ENCODE measurements at regions not wholly inside any gene's neighbourhood (a gene's known extent, or its start where the extent isn't known, plus 50 kb on each side); places are given as distances from the start of the nearest gene placed in this dataset.

DNA sequence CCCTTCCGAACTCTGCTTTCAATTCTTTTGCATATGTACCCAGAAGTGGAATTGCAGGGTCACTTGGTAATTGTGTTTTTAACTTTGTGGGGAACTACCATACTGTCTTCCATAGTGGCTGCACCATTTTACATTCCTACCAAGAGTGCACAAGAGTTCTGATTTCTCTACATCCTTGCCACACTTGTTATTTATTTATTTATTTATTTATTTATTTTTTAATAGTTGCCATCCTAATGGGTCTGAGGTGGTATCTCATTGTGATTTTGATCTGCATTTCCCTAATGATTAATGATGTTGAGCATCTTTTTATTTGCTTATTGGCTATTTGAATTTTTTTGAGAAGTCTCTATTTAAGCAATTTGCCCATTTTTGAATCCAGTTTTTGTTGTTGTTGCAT, 422.4 kb downstream of the PTPRU start:
- DNase-seq: no peak

DNA sequence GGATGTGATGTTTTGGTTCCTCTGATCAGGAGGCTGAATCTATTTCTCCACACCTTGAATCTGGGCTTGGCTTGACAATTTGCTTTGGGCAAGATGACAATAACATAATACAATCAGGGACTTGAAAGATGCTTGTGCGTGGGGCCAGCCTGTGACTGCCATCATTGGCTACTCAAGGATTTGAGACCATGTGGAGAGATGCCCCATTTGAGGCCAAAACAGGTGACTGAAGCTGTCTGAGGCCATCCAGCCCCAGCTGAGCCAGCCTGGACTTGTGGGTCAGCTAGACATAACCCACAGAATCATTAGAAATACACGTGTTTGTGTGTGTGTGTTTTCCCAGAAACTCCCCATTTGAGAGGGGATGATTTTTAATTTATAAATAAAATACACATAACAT, 421.5 kb downstream of the PTPRU start:
- no peak for DNase-seq

DNA sequence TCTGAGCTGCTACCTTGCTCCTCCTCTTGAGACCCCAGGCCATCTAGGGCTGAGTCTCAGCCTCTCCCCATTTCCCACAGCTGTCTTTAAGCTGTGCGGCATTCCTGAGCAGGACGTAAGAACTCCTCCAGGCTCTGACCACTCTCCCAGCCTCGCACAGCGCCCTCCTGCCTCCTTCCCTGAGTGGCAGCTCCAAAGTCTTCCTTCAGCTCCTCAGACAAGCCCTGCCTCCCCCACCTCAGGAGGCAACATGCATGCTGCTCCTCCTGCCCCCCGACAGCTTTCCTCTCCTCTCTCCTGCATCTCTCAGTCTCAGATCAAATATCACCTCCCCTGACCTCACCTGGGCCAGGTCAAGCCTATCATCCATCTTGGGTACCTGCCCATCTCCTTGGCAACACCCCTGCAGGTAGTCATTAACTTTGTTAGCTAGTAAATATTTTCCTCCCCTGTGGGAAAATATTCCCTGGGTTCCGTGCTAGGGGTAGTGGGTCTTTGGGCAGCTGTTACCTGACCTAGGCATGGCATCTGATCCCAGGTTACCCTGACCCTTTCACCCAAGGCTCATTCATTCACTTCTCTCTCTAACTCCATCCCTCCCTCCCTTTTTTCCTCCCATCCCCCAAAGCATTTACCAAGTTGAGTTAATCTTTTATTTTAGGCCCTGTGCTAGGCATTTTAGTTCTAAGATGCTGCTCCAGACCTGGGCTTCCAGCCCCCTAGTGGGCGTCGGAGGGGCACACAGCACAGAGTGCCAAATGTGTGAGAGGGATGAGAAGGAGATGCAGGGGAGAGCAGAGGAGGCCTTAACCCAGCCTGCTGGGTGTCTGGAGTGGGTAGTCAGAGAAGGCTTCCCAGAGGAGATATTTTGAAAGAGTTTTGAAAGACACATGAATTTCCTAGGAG, 419.9 kb downstream of the PTPRU start:
- no peak for DNase-seq

DNA sequence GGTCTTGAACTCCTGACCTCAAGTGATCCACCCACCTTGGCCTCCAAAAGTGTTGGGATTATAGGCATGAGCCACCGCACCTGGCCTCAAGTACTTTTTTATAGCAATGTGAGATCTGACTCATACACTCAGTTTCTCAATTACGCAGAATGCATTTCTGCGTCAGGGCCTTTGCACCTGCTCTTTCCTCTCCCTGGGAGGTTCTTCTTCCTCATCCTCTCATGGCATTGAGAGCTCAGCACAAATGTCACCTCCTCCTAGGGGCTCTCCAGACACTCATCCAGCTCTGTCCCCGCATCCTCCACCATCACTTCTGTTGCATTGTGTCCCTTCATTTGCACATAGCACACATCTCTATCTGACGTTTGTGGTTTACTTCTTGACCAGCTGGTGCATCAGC, 418.8 kb downstream of the PTPRU start:
- DNase-seq: no peak

DNA sequence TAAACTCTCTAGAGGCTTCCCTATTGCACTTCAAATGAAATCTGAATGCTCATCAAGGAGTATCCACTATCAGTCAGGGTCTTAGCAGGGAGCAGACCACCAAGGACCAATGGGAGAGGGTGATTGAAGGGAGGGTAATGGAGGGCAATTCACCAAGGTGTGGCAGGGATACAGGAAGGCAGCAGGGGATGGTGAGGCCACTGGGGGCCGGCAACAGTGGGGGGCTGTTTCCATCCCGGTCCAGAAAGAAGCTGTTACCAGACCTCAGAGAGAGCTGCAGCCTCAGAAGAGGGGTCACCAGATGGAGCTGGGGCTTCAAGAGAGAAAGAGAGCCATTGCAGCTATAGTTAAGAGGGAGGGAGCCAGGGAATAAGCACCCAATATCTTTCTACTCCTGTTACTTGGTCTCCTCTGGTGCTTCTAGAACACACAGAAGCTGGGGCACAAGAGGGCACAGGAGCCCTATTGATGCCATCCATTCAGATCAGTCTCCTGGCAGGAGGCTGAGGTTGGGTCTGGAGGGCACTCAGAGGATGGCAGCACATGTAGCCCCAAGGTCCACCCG, 417.6 kb downstream of the PTPRU start:
- DNase-seq: no peak

DNA sequence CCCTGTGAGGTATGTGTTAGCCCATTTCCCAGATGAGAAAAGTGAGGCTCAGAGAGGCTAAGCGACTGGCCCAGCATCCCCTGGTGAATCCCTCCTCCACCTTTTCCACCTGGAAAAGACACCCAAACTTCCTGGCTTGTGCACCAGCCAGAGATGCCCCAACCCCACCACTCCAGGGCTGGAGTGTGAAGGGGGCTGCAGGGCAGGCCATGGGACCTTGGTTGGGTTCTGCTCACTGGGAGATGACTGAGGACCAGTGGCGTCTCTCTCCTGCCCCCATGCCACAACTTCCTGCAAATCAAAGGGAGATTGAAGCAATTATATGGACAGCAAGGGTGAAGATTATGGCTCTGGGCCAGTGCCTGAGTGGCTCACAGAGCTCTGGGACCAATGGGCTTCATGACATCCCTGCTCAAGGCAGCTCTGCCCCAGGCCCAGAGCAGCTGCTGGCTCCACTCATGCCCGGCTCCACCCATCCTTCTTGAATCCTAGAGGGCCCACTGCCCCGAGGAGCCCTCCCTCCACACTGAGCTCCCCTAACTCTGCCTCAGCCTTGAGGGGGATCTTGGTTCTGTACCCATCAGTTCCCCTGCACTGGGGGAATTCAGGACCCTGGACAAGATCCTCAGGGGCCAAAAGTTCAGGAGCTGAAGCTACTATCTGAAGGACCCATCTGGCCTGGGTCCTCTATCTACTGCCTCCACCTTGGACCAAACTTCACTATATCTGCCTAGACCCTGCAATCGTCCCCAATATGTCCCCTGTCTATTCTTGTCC, 416.9 kb downstream of the PTPRU start:
- no peak for DNase-seq

DNA sequence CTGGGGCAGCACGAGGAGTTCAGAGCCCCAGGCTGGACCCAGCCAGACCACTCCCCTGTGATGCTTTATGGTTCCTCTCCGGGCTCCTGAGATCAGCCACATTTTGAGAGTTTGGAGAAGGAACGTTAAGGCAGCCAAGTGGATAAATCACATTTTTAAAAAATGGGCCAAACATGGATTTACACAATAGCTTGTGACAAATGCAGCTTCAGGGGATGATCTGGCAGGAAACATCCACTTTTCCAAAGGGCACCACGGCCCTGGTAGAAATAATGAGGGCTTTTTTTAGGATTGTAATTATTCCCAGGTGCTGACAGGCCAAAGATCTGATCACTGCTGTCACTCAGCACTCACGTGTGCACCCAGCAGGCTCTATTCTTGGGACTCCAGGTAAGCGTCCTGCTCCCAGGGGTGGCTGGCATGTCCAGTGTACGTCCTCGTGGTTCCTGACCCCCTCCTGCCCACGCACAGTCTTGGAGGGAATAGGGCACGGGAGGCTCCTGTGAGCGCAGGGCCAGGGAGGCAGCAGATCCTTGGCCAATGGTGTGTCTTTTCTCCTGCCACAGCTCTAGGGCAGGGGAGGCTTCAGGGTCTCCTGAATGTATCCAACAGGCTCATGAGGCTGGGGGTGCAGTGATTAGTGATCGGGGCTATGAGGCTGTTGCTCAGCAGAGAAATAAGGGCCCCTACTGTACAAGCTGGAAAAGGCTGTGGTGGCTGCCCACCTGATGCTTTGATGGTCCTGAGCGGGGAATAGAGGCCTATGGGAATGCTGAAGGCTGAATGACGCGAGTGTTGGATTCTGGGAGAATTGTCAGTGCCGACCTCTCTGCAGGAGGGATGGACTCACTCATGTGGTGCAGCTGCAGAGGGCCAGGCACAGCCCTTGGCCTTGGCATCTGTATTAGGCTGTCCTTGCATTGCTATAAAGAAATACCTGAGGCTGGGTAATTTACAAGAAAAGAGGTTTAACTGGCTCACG, 415.7 kb downstream of the PTPRU start:
- no peak for DNase-seq

DNA sequence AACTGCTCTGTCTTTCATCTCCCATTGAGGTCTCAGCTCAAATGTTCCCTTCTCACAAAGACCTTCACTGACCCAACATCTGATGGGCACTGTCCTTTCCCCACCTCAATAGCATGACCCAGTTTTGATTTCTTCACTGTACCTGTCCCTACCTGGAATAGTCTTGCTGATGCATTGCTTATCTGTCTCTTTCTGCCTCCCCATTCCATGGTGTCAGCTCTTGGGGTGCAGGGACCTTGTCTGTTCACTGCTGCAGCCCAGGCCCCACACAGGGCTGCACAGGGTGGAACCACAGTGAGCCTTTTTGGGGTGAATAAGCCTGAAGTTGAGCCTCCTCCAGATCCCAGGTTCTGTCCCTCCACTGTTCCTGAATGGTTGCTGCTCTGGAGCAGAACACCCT, 414.9 kb downstream of the PTPRU start:
- DNase-seq: no peak

DNA sequence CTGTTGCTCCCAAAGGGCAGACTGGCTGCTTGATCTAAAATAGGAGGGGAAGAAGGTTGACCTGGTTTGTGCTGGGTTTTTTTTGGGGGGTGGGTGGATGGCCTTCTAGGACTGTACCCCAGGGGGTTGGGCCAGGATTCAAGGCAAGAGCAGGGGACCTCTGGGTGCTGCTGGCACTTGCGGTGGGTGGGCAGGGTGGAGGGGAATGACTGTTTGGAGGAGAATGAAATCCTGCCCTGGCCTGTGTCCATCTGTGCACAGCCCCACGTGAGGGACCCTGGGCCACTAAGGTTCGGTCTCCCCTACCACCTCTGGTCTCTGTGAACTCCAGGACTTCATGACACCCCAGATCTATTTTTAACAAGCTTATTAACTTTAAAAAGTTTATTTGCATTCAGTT, 414.2 kb downstream of the PTPRU start:
- no peak for DNase-seq

DNA sequence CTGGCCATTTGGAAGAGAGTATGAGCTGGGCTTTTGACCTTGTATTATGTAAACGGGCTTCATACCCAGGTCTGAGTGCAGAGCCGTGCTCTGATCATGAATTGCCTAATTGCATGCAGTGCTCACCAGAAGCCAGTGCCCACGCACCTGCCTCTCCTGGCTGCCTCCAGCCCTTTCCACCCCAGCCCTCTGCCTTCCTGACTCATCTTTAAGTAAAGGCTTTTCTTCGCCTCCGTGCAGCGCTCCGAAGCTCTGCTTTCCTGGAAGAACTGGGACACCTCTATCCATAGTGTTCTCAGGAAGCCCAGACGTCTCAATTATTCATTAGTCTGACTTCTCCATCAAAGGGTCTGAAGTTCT, 413.7 kb downstream of the PTPRU start:
- DNase-seq: no peak

DNA sequence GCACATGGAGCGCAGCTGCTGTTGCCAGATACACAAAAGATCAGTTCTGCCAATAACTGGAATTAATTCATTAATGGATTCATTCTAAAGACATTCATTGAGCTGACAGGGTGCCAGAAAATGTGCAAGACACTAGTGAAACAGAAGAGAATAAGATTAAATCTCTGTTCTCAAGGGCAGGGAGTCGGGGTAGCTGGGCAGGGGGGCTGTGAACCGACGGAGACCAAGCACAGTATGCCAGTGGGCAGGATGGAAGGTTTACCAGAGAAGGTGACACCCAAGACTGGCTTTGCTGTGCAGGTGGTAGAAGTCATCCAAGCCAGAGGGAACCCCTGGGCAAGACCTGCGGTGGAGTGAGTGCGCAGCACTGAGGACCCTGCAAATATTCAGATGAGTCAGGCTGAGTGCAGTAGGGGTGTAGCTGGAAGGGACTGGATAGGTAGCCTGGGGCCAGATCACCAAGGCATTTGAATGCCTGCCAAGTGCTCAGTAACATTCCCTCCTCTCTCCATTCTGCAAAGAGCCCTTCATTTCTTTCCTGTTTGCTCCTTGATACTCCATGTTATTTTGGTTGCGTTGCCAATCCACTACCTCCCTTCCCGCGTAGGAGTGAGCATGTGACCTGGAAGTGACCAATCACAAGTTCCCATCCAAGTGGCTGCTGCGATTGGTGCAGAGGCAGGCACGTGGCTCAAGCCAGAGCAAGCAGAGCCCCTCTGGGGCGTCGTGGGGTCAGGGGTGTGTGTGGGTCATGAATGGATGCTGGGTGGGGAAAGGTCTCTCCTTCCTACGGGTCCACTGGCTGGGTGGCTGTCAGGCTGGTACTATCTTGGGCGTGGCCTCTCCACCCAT, 413.1 kb downstream of the PTPRU start:
- DNase-seq: no peak

DNA sequence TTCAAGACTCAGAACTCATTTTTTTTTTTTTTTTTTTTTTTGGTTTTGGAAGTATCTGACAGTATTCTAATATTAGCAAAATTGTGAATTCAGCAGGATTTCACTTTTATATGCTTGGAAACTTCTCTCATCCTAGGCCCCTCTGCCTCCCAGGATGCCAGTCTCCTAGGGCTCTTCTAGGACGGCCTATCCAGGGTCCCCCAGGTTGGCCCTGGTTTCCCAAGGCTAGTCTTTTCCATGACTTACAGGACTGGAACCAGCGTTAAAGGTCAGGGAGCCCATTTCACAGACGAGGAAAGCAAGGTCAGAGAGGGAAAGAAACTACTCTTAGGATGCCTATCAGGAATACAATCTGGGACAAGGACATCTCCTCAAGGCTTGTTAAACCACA, 412.5 kb downstream of the PTPRU start:
- no peak for DNase-seq

DNA sequence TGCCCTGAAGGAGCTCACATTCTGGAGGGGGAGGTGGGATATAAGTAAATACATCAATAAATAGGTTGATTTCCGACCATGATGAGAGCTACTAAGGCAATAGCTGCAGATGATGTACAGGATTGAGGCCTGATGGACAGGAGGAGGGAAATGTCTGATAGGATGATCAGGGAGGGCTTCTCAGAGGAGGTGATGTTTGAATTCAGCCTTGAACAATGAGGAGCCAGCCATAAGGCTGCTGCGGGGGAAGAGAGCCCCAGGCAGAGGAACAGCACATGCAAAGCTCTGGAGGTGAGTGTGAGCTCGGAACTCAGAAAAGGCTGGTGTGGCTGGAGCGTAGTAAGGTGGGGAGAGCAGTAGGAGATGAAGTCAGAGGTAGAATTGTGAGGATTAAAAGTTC, 411.7 kb downstream of the PTPRU start:
- no peak for DNase-seq

DNA sequence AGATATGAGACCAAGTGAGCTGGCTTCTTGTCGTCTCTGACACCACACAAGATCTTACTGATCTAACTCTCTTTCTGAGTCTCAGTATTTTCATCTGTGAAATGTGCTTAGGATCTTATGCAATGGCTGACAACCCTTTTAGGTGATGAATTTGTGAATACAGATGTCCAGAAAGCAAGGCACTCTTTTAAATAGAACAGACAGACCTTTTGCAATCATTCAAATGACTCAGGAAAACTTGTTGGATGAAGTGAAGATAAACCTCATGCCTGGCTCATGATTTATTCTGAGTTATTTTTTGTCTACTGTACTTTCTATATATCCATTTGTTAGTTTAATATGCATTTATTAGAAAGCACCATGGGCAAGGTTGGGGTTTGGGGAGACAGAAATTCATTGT, 411.3 kb downstream of the PTPRU start:
- DNase-seq: no peak

DNA sequence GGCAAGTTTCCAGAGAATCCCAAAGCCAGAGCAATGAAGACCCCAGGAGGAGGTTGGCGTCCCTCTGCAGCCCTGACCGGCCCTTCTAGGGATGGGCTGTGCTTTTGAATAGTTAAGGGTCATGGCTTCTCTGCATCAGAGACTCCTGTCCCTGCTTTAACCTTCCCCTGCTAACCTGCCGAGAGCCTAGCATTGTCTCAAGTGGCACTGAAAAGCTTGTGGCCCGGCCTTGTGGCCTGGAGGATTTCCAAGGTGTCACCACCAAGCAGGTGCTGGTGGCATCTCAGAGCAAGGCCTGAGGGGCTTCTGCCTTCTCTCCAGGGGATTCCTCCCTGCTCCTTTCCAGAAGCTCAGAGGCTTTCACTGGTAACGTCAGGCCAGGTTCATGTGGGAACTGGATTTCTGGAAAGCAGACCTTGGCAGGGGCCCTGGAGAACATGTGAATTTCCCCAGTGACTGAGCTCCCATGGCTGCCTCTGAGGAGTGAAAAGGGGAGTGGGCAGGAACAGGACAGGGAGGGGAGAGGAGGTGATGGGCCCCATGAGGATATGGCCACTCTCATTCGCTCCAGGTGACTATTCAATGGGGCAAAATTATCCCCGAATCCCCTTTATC, 409.9 kb downstream of the PTPRU start:
- DNase-seq: no peak

DNA sequence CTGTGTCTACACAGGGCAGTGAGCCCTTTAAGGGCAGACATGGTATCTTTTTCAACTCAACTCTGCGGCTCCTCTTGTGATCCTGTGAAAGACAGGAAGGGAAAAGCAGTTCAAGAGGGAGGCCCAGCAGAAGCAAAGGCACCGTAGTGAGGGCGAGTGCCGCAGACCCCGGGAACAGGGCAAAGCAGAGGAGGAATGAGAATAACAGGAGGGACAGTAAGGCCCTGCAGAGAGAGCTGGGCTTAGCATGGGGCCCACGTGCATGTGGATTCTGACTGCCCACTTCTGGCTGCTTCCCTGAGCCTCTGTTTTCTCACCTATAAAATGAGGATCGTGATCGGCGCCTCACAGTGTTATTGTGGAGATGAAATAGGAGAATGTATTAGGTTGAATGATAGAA, 409.3 kb downstream of the PTPRU start:
- no peak for DNase-seq

DNA sequence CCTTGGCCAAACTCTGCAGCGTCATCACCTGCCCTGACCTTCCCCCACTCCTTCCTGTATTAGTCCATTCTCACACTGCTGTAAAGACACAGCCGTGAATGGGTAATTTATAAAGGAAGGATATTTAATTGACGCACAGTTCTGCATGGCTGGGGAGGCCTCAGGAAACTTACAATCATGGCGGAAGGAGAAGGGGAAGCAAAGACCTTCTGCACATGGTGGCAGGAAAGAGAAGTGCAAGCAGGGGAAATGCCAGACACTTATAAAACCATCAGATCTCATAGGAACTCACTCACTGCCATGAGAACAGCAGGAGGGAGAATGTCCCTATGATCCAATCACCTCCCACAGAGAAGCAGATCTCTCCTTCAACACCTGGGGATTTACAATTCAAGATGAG, 408.5 kb downstream of the PTPRU start:
- no peak for DNase-seq

DNA sequence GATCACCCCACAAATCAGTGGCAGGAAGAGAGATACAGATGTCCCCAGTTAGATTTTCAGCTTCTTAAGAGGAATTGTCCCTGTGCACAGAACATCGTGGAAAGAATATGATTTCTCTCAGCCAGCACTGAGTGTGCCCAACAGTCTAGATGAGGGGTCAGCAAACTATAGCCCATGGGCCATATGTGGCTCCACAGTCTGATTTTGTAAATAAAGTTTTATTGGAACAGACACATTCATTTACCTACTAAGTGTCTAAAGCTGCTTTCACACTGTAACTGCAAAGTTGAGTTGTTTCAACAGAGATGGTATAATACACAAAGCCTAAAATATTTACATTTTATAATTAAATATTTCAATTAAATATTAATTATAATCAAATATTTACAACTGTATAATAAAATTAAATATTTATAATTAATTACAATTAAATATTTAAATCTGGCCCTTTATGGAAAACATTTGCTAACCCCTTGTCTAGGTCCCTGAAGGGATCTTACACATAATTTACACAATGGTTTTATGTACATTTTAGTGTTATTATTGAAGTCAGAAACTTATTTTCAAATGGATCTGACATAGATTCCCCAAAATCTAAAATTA, 407.6 kb downstream of the PTPRU start:
- DNase-seq: no peak

DNA sequence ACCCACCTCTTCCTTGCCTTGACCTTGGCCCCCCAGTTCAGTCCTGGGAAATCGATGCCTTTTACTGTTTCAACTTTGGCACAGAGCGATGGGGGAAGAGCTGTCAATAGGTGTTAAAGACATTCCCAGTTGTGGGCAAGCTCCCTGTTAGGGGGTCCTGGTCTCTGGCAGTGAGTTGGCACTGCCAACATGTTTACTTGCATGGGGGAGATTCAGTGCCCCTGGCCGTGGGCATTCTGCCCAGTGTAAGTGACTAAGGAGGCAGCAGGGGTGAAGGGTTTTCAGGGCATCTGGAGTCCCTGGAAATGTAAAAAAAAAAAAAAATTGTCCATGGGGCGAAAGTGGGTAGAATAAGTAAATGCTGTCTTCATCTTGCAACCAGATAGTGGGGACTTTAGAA, 407.0 kb downstream of the PTPRU start:
- DNase-seq: no peak

DNA sequence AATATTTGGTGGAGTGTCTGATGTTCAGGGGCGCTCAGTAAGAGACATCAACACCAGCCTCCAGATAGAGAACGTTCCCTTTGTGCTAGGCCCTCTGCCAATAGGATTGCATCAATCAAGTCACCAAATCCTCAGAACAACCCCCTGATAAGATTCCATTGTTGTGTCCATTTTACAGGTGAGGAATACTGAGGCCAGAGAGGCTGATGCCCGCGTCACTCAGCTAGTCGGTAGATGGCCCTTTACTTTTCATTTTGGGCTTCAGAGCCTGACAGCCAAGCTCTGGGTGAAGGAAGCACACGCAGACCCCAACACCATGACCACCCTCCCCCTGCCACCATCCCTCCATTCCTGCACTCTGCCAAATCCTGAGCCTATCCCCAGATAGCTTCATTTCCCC, 406.2 kb downstream of the PTPRU start:
- no peak for DNase-seq

DNA sequence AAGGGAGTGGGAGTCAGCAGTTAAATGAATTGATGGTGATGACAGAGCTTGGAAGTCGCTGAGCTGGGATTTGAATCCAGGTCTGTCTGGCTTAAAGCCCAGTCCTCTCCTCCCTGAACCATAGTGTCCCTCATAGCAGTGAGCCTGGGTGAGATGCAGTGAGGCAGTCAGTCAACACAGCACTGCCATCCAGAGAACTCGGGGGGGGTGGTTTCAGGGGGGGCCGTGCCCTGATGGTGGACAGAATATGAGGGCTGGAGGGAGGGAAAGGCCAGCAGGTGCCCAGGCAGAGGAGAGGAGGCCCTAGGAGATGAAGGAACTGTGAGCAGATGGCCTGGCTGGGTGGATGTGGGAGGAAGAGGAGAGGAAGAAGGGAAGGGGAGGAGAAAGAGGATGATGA, 405.6 kb downstream of the PTPRU start:
- no peak for DNase-seq

Measured in activated T-cell treated with anti-CD3 and anti-CD28 coated beads, Interleukin-2, amount 50 U/mL, for 1 hour (primary cell).